Smooth muscle cell (in vitro differentiated cells): ENCODE measurements at regions not wholly inside any gene's neighbourhood (a gene's known extent, or its start where the extent isn't known, plus 50 kb on each side); places are given as distances from the start of the nearest gene placed in this dataset.
"Not testable (repeated sequence)": the region's sequence is repeated elsewhere in the genome, so short reads cannot be mapped to it uniquely, and the experiment has no call there.

Experiments used
- DNase-seq: peaks from one replicate; lab custom pipeline; 2025; ENCODE audit not compliant: unreplicated experiment; lab: John Stamatoyannopoulos, UW
- H2AFZ ChIP-seq: fragments of 200-600 bp; sonication (generic); 2 replicates; pipeline ENCODE4 v1.6.0; 2016; ENCODE audit warnings: antibody characterized with exemption, low read depth, mild to moderate bottlenecking
- H3F3A ChIP-seq: fragments of 200-600 bp; sonication (generic); 2 replicates; pipeline ENCODE4 v1.6.0; 2017; ENCODE audit warnings: antibody characterized with exemption, low read depth
- H3K27ac ChIP-seq: fragments of 200-600 bp; sonication (generic); 2 replicates; pipeline ENCODE4 v1.5.1; 2016; ENCODE audit warnings: low read depth, mild to moderate bottlenecking
- H3K27me3 ChIP-seq: fragments of 200-600 bp; sonication (generic); 2 replicates; pipeline ENCODE4 v1.6.1; 2016; ENCODE audit warnings: low read depth, mild to moderate bottlenecking
- H3K36me3 ChIP-seq: fragments of 200-600 bp; sonication (generic); 2 replicates; pipeline ENCODE4 v1.5.1; 2016; ENCODE audit warnings: low read depth
- H3K4me1 ChIP-seq: fragments of 200-600 bp; sonication (generic); 2 replicates; pipeline ENCODE4 v1.5.1; 2016; ENCODE audit warnings: low read depth
- H3K4me2 ChIP-seq: fragments of 200-600 bp; sonication (generic); 2 replicates; pipeline ENCODE4 v1.6.0; 2016; ENCODE audit warnings: mild to moderate bottlenecking
- H3K4me3 ChIP-seq: fragments of 200-600 bp; sonication (generic); 2 replicates; pipeline ENCODE4 v1.5.1; 2016; ENCODE audit warnings: mild to moderate bottlenecking
- H3K79me2 ChIP-seq: fragments of 200-600 bp; sonication (generic); 2 replicates; pipeline ENCODE4 v1.6.0; 2016; ENCODE audit warnings: low read depth, mild to moderate bottlenecking
- H3K9ac ChIP-seq: fragments of 200-600 bp; sonication (generic); 2 replicates; pipeline ENCODE4 v1.6.0; 2016; ENCODE audit warnings: low read depth
- H3K9me3 ChIP-seq: fragments of 200-600 bp; sonication (generic); replicated peaks from 2 replicates; pipeline ENCODE4 v1.5.1; 2016; ENCODE audit warnings: low read depth
- H4K20me1 ChIP-seq: fragments of 200-600 bp; sonication (generic); 2 replicates; pipeline ENCODE4 v1.6.0; 2016; ENCODE audit warnings: low read depth
- WGBS: methylation state at CpG from one replicate; pipeline ENCODE4 v1.1.7; 2016; ENCODE audit warnings: low lambda C conversion rate; 5-methylcytosine and 5-hydroxymethylcytosine counted together

GRCh38 chr21:6498716-6499115 lies 4022.7 kb upstream of the TPTE start:
- Histone ChIP-seq H3K9ac (peak overlapping the region; percentile 79), H3K4me3 (peak overlapping the region; percentile 54), H3K27ac (peak overlapping the region; percentile 59)
- not testable (repeated sequence) for DNase-seq, H2AFZ ChIP-seq, H3K79me2 ChIP-seq, H3K9me3 ChIP-seq, H3F3A ChIP-seq, H4K20me1 ChIP-seq, H3K4me2 ChIP-seq, H3K27me3 ChIP-seq, H3K4me1 ChIP-seq, H3K36me3 ChIP-seq
- WGBS, result no CpG with 5 or more reads among the region's 55 CpGs

GRCh38 chr21:6499128-6499826 lies 4022.1 kb upstream of the TPTE start:
- not testable (repeated sequence) for H3K9me3 ChIP-seq, H3F3A ChIP-seq, H3K36me3 ChIP-seq, H3K9ac ChIP-seq, H3K4me2 ChIP-seq, H3K27me3 ChIP-seq, H3K27ac ChIP-seq, H4K20me1 ChIP-seq, H3K79me2 ChIP-seq, H3K4me3 ChIP-seq, DNase-seq, H2AFZ ChIP-seq, H3K4me1 ChIP-seq
- WGBS, result no CpG with 5 or more reads among the region's 66 CpGs

GRCh38 chr21:6499866-6500265 lies 4021.5 kb upstream of the TPTE start:
- H3K9me3 ChIP-seq, H3K4me2 ChIP-seq, H3K27me3 ChIP-seq, DNase-seq, H3K36me3 ChIP-seq, H3K9ac ChIP-seq, H2AFZ ChIP-seq, H3K4me1 ChIP-seq, H3K27ac ChIP-seq, H4K20me1 ChIP-seq, H3K79me2 ChIP-seq, H3F3A ChIP-seq, H3K4me3 ChIP-seq: not testable (repeated sequence)
- no CpG with 5 or more reads among the region's 16 CpGs for WGBS

GRCh38 chr21:6500681-6501080 lies 4020.7 kb upstream of the TPTE start:
- not testable (repeated sequence) for H3K4me1 ChIP-seq, DNase-seq, H3K79me2 ChIP-seq, H4K20me1 ChIP-seq, H3F3A ChIP-seq, H3K4me3 ChIP-seq, H3K9me3 ChIP-seq, H3K27ac ChIP-seq, H3K9ac ChIP-seq, H2AFZ ChIP-seq, H3K27me3 ChIP-seq, H3K4me2 ChIP-seq, H3K36me3 ChIP-seq
- no CpG with 5 or more reads among the region's 7 CpGs for WGBS

- H3K4me1 ChIP-seq, H3K4me2 ChIP-seq, H3K4me3 ChIP-seq, H3K79me2 ChIP-seq, H3K27me3 ChIP-seq, H3K9me3 ChIP-seq, H3K36me3 ChIP-seq, DNase-seq, H2AFZ ChIP-seq, H3K27ac ChIP-seq, H3K9ac ChIP-seq, H3F3A ChIP-seq, H4K20me1 ChIP-seq: not testable (repeated sequence)
- 57% methylated on average over 6 of the region's 10 CpGs for WGBS
Measured at GRCh38 chr21:6506167-6506894, 4015.1 kb upstream of the TPTE start.

- H3K4me2 ChIP-seq, H2AFZ ChIP-seq, DNase-seq, H3K36me3 ChIP-seq, H3F3A ChIP-seq, H3K79me2 ChIP-seq, H3K4me1 ChIP-seq, H3K9ac ChIP-seq, H3K4me3 ChIP-seq, H3K27me3 ChIP-seq, H4K20me1 ChIP-seq, H3K27ac ChIP-seq, H3K9me3 ChIP-seq: not testable (repeated sequence)
- WGBS, result no CpG with 5 or more reads among the region's 4 CpGs
Measured at GRCh38 chr21:6507632-6508031, 4013.8 kb upstream of the TPTE start.

- H3K9ac ChIP-seq, result not testable (repeated sequence)
Measured at GRCh38 chr21:6521777-6522176, 3999.6 kb upstream of the TPTE start.

GRCh38 chr21:6526213-6526612 lies 3995.2 kb upstream of the TPTE start:
- not testable (repeated sequence) for H3K4me1 ChIP-seq, H3K27me3 ChIP-seq, H3K36me3 ChIP-seq, H3K79me2 ChIP-seq, H3K4me3 ChIP-seq, H3K9me3 ChIP-seq, H3K9ac ChIP-seq, H2AFZ ChIP-seq, H3K27ac ChIP-seq, H3K4me2 ChIP-seq, H3F3A ChIP-seq, DNase-seq, H4K20me1 ChIP-seq
- WGBS, result no CpG with 5 or more reads among the region's 10 CpGs

More at GRCh38 chr21:6521777-6522176, 3999.6 kb upstream of the TPTE start:
- not testable (repeated sequence) for H3K79me2 ChIP-seq, H3K27ac ChIP-seq, H3K4me2 ChIP-seq, H3K4me1 ChIP-seq, H3K27me3 ChIP-seq, H3F3A ChIP-seq, H4K20me1 ChIP-seq, H3K9me3 ChIP-seq, H3K4me3 ChIP-seq, H2AFZ ChIP-seq, H3K36me3 ChIP-seq, DNase-seq
- no CpG with 5 or more reads among the region's 7 CpGs for WGBS
